ENCODE measurements at regions not wholly inside any gene's neighbourhood (a gene's known extent, or its start where the extent isn't known, plus 50 kb on each side); places are given as distances from the start of the nearest gene placed in this dataset.

- TF ChIP-seq POLR2A (IDR thresholded peaks at IDR 0.05) (no peak), CTCF (IDR thresholded peaks at IDR 0.05) (no peak), POLR2AphosphoS5 (IDR thresholded peaks at IDR 0.05) (no peak)
These were observed 305.1 kb downstream of the TTC6 start for GRCh38 chr14:37900561-37900960.
